HEK293 (cell line): ENCODE measurements at regions not wholly inside any gene's neighbourhood (a gene's known extent, or its start where the extent isn't known, plus 50 kb on each side); places are given as distances from the start of the nearest gene placed in this dataset.

ENCODE experiments used
- CTCF ChIA-PET: fragments of 350-600 bp; formaldehyde crosslinking; extraction: SDS; loops from one replicate; lab custom pipeline; 2021; ENCODE audit warnings: antibody characterized with exemption; lab: Yijun Ruan, JAX
- POLR2A ChIA-PET: fragments of 300-600 bp; formaldehyde crosslinking; extraction: SDS; loops from one replicate; lab custom pipeline; 2020; ENCODE audit warnings: antibody characterized with exemption, inconsistent platforms; lab: Yijun Ruan, JAX
- H3K27ac ChIP-seq: fragments of 200-500 bp; sonication (Bioruptor generic); 2 replicates; pipeline ENCODE4 v1.5.1; 2014; ENCODE audit warnings: low read depth, low read length, control low read depth, inconsistent platforms; ENCODE audit errors: extremely low read depth
- H3K36me3 ChIP-seq, 2 experiments: fragments of 200-500 bp in 1 of 2; sonication (Bioruptor generic) in 1 of 2; 1 replicate in 1 of 2; 2 replicates in 1 of 2; pipeline ENCODE4 v1.5.1; 2014 to 2017; ENCODE audit warnings: inconsistent platforms in 2 of 2, low read length in 2 of 2; ENCODE audit not compliant: control insufficient read depth in 2 of 2, insufficient read depth in 1 of 2
- H3K4me1 ChIP-seq: fragments of 200-500 bp; sonication (Bioruptor generic); 2 replicates; pipeline ENCODE4 v1.5.1; 2014; ENCODE audit warnings: mild to moderate bottlenecking, low read length, inconsistent platforms; ENCODE audit not compliant: control insufficient read depth, insufficient read depth
- H3K4me3 ChIP-seq: 2 replicates; pipeline ENCODE4 v1.5.1; 2011; ENCODE audit warnings: low read depth, mild to moderate bottlenecking, control low read depth, low read length, moderate library complexity
- H3K9me3 ChIP-seq: fragments of 200-500 bp; sonication (Bioruptor generic); 2 replicates; pipeline ENCODE4 v1.5.1; 2014; ENCODE audit warnings: low read depth, low read length, inconsistent platforms; ENCODE audit not compliant: control insufficient read depth, insufficient read depth
- ATF2 ChIP-seq: fragments of 450-650 bp; formaldehyde crosslinking; IDR thresholded peaks from 2 replicates; pipeline ENCODE4 v1.5.1; 2016; ENCODE audit warnings: missing biosample characterization, missing genetic modification characterization, low read depth
- GLIS1 ChIP-seq: fragments of 450-650 bp; formaldehyde crosslinking; IDR thresholded peaks from 2 replicates; pipeline ENCODE4 v1.5.1; 2016; ENCODE audit warnings: missing biosample characterization, missing genetic modification characterization
- INSM2 ChIP-seq: fragments of 450-650 bp; formaldehyde crosslinking; IDR thresholded peaks from 2 replicates; pipeline ENCODE4 v1.5.1; 2016; ENCODE audit warnings: missing biosample characterization, missing genetic modification characterization
- KLF10 ChIP-seq: fragments of 450-650 bp; IDR thresholded peaks from 2 replicates; pipeline ENCODE4 v1.5.1; 2018; ENCODE audit warnings: missing biosample characterization, mild to moderate bottlenecking, missing genetic modification characterization
- OSR2 ChIP-seq: fragments of 450-650 bp; formaldehyde crosslinking; IDR thresholded peaks from 2 replicates; pipeline ENCODE4 v1.5.1; 2016; ENCODE audit warnings: missing biosample characterization, missing genetic modification characterization
- PBX3 ChIP-seq: sonication (generic); formaldehyde crosslinking; IDR thresholded peaks from 2 replicates; pipeline ENCODE4 v1.8.1; 2022; ENCODE audit warnings: mild to moderate bottlenecking, moderate library complexity, missing genetic modification reagents
- ZBTB11 ChIP-seq: fragments of 450-650 bp; formaldehyde crosslinking; conservative IDR thresholded peaks from 2 replicates; pipeline ENCODE4 v1.5.1; 2016; ENCODE audit warnings: low read depth, missing biosample characterization, missing genetic modification characterization
- ZBTB48 ChIP-seq: fragments of 450-650 bp; formaldehyde crosslinking; IDR thresholded peaks from 2 replicates; pipeline ENCODE4 v1.5.1; 2016; ENCODE audit warnings: missing biosample characterization, missing genetic modification characterization
- ZBTB49 ChIP-seq: fragments of 450-650 bp; formaldehyde crosslinking; IDR thresholded peaks from 2 replicates; pipeline ENCODE4 v1.5.1; 2016; ENCODE audit warnings: missing biosample characterization, missing genetic modification characterization, low read depth
- ZBTB7A ChIP-seq: fragments of 450-650 bp; formaldehyde crosslinking; IDR thresholded peaks from 2 replicates; pipeline ENCODE4 v1.5.1; 2016; ENCODE audit warnings: low read depth, missing biosample characterization, missing genetic modification characterization
- ZNF140 ChIP-seq: fragments of 450-650 bp; formaldehyde crosslinking; IDR thresholded peaks from 2 replicates; pipeline ENCODE4 v1.5.1; 2016; ENCODE audit warnings: missing biosample characterization, missing genetic modification characterization
- ZNF214 ChIP-seq: fragments of 450-650 bp; formaldehyde crosslinking; IDR thresholded peaks from 2 replicates; pipeline ENCODE4 v1.5.1; 2017; ENCODE audit warnings: missing biosample characterization, mild to moderate bottlenecking, missing genetic modification characterization, borderline replicate concordance
- ZNF24 ChIP-seq: fragments of 450-650 bp; formaldehyde crosslinking; IDR thresholded peaks from 2 replicates; pipeline ENCODE4 v1.5.1; 2016; ENCODE audit warnings: missing biosample characterization, missing genetic modification characterization
- ZNF280C ChIP-seq: fragments of 450-650 bp; formaldehyde crosslinking; IDR thresholded peaks from 2 replicates; pipeline ENCODE4 v1.5.1; 2016; ENCODE audit warnings: missing biosample characterization, missing genetic modification characterization
- ZNF341 ChIP-seq: fragments of 450-650 bp; formaldehyde crosslinking; IDR thresholded peaks from 2 replicates; pipeline ENCODE4; 2016; ENCODE audit warnings: low read depth, missing biosample characterization, missing genetic modification characterization
- ZNF37A ChIP-seq: fragments of 450-650 bp; IDR thresholded peaks from 2 replicates; pipeline ENCODE4 v1.5.1; 2018; ENCODE audit warnings: missing biosample characterization, missing genetic modification characterization
- ZNF48 ChIP-seq: fragments of 450-650 bp; formaldehyde crosslinking; IDR thresholded peaks from 2 replicates; pipeline ENCODE4 v1.5.1; 2016; ENCODE audit warnings: missing biosample characterization, missing genetic modification characterization
- ZNF544 ChIP-seq: fragments of 450-650 bp; formaldehyde crosslinking; IDR thresholded peaks from 2 replicates; pipeline ENCODE4 v1.5.0; 2017; ENCODE audit warnings: missing biosample characterization, missing genetic modification characterization
- ZNF621 ChIP-seq: fragments of 450-650 bp; formaldehyde crosslinking; IDR thresholded peaks from 2 replicates; pipeline ENCODE4 v1.5.1; 2017; ENCODE audit warnings: missing biosample characterization, missing genetic modification characterization
- ZNF639 ChIP-seq: fragments of 450-650 bp; formaldehyde crosslinking; IDR thresholded peaks from 2 replicates; pipeline ENCODE4 v1.5.1; 2016; ENCODE audit warnings: missing biosample characterization, missing genetic modification characterization
- ZSCAN30 ChIP-seq: fragments of 450-650 bp; IDR thresholded peaks from 2 replicates; pipeline ENCODE4 v1.5.1; 2018; ENCODE audit warnings: missing biosample characterization, mild to moderate bottlenecking, missing genetic modification characterization, moderate library complexity

GRCh38 chr12:24600996-24601395 is 347.9 kb downstream of the BCAT1 start:
- POLR2A ChIA-PET = no interaction called here
- no peak for TF ChIP-seq ZNF639 (tag by site-specific recombination)
- no peak for TF ChIP-seq PBX3
- H3K4me1 ChIP-seq = no peaks in the 10 kb centered on the region
- no peaks in the 10 kb centered on the region for H3K9me3 ChIP-seq
- no peak overlapping the region for H3K27ac ChIP-seq
- H3K4me3 ChIP-seq = no peak overlapping the region
- CTCF ChIA-PET = no interaction called here
- H3K36me3 ChIP-seq = no peaks in the 10 kb centered on the region

GRCh38 chr12:24600551-24600950 is 348.4 kb downstream of the BCAT1 start:
- Histone ChIP-seq H3K4me3 (no peak overlapping the region), H3K4me1 (no peaks in the 10 kb centered on the region), H3K36me3 (no peaks in the 10 kb centered on the region), H3K27ac (no peak overlapping the region), H3K9me3 (no peaks in the 10 kb centered on the region)
- CTCF ChIA-PET = no interaction called here
- POLR2A ChIA-PET = no interaction called here
- no peak for TF ChIP-seq GLIS1 (tag by site-specific recombination)
- TF ChIP-seq ZNF214 (tag by site-specific recombination) = no peak
- no peak for TF ChIP-seq ZNF280C
- TF ChIP-seq ZBTB49 (tag by site-specific recombination) = no peak
- no peak for TF ChIP-seq ZNF544 (tag by site-specific recombination)
- no peak for TF ChIP-seq KLF10 (tag by site-specific recombination)
- TF ChIP-seq ZSCAN30 (tag by site-specific recombination) = no peak
- TF ChIP-seq ATF2 = no peak
- no peak for TF ChIP-seq ZBTB11 (tag by site-specific recombination)
- no peak for TF ChIP-seq OSR2 (tag by site-specific recombination)
- TF ChIP-seq ZNF37A (tag by site-specific recombination) = no peak
- TF ChIP-seq ZNF48 = no peak
- no peak for TF ChIP-seq INSM2 (tag by site-specific recombination)
- TF ChIP-seq ZBTB7A (tag by site-specific recombination) = no peak
- no peak for TF ChIP-seq ZNF140
- no peak for TF ChIP-seq ZBTB48 (tag by site-specific recombination)
- TF ChIP-seq ZNF24 (tag by site-specific recombination) = no peak
- no peak for TF ChIP-seq ZNF341 (tag by site-specific recombination)
- TF ChIP-seq ZNF621 (tag by site-specific recombination) = no peak
